AG04449 (cell line): ENCODE measurements at regions not wholly inside any gene's neighbourhood (a gene's known extent, or its start where the extent isn't known, plus 50 kb on each side); places are given as distances from the start of the nearest gene placed in this dataset.

Experiments
- CTCF ChIA-PET: fragments of 350-600 bp; formaldehyde crosslinking; extraction: SDS; loops from one replicate; lab custom pipeline; 2021; ENCODE audit warnings: antibody characterized with exemption; lab: Yijun Ruan, JAX
- POLR2A ChIA-PET: fragments of 400-600, 350-600 bp; formaldehyde crosslinking; extraction: SDS; loops from one replicate; lab custom pipeline; 2020; ENCODE audit warnings: antibody characterized with exemption, inconsistent platforms; lab: Yijun Ruan, JAX
- DNase-seq: peaks from one replicate; pipeline ENCODE4 v3.0.0-alpha.2; 2010; ENCODE audit warnings: low read depth, low spot score
- H3K4me3 ChIP-seq: 2 replicates; pipeline ENCODE4 v1.5.1; 2011; ENCODE audit warnings: low read depth, mild to moderate bottlenecking, control low read depth, low read length
- CTCF ChIP-seq: IDR thresholded peaks from one replicate; pipeline ENCODE4 v1.5.1; 2011; ENCODE audit warnings: mild to moderate bottlenecking, moderate library complexity, low read length, control low read depth, inconsistent platforms; ENCODE audit not compliant: insufficient read depth; ENCODE audit errors: missing control alignments

- ChIA-PET POLR2A (no interaction called here), CTCF (interaction anchor here (0.6 kb wide), 1 partner anchor 211 kb away, joined by 3 read pairs; no protein-coding TSS in a partner anchor)
- no peak for TF ChIP-seq CTCF
- no peak for DNase-seq
- H3K4me3 ChIP-seq: no peak overlapping the region
These were observed 516.9 kb upstream of the TENM4 start for GRCh38 chr11:79957702-79958101.

- CTCF ChIA-PET: no interaction called here
- no peak overlapping the region for H3K4me3 ChIP-seq
- no peak for TF ChIP-seq CTCF
- POLR2A ChIA-PET: no interaction called here
- DNase-seq: no peak
These were observed 515.2 kb upstream of the TENM4 start for GRCh38 chr11:79956061-79956460.

- ChIA-PET CTCF (no interaction called here), POLR2A (no interaction called here)
- no peak overlapping the region for H3K4me3 ChIP-seq
- TF ChIP-seq CTCF: no peak
- no peak for DNase-seq
These were observed 512.8 kb upstream of the TENM4 start for GRCh38 chr11:79953629-79954028.

- CTCF ChIA-PET: no interaction called here
- no peak for TF ChIP-seq CTCF
- DNase-seq: no peak
- H3K4me3 ChIP-seq: no peak overlapping the region
- POLR2A ChIA-PET: interaction anchor here (0.6 kb wide), 1 partner anchor 14 kb away, joined by 3 read pairs; no protein-coding TSS in a partner anchor
These were observed 509.9 kb upstream of the TENM4 start for GRCh38 chr11:79950741-79951140.

GRCh38 chr11:79950172-79950571 is 509.3 kb upstream of the TENM4 start:
- no peak for DNase-seq
- POLR2A ChIA-PET: interaction anchor here (0.6 kb wide), 1 partner anchor 14 kb away, joined by 3 read pairs; no protein-coding TSS in a partner anchor
- TF ChIP-seq CTCF: no peak
- CTCF ChIA-PET: no interaction called here
- no peak overlapping the region for H3K4me3 ChIP-seq

GRCh38 chr11:79949574-79949973 is 508.7 kb upstream of the TENM4 start:
- no peak for DNase-seq
- TF ChIP-seq CTCF: no peak
- ChIA-PET POLR2A (no interaction called here), CTCF (no interaction called here)
- H3K4me3 ChIP-seq: no peak overlapping the region
